HG03175 (cell line): ENCODE measurements at regions not wholly inside any gene's neighbourhood (a gene's known extent, or its start where the extent isn't known, plus 50 kb on each side); places are given as distances from the start of the nearest gene placed in this dataset.
"Not testable (repeated sequence)": the region's sequence is repeated elsewhere in the genome, so short reads cannot be mapped to it uniquely, and the experiment has no call there.

Experiments
- ATAC-seq: cut with Tn5 transposase; IDR thresholded peaks from one replicate; pipeline ENCODE4 v1.9.1; 2021; ENCODE audit warnings: mild to moderate bottlenecking, moderate library complexity; ENCODE audit not compliant: unreplicated experiment

DNA sequence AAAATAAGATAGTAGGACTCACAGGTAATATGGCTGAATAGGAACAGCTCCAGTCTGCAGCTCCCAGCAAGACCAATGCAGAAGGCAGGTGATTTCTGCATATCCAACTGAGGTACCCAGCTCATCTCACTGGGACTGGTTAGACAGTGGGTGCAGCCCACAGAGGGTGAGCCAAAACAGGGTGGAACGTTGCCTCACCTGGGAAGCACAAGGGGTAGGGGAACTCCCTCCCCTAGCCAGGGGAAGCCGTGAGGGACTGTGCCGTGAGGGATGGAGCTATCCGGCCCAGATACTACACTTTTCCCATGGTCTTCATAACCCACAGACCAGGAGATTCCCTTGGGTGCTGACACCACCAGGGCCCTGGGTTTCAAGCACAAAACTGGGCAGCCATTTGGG is 114.8 kb upstream of the GNAI1 start:
- ATAC-seq, result not testable (repeated sequence)

DNA sequence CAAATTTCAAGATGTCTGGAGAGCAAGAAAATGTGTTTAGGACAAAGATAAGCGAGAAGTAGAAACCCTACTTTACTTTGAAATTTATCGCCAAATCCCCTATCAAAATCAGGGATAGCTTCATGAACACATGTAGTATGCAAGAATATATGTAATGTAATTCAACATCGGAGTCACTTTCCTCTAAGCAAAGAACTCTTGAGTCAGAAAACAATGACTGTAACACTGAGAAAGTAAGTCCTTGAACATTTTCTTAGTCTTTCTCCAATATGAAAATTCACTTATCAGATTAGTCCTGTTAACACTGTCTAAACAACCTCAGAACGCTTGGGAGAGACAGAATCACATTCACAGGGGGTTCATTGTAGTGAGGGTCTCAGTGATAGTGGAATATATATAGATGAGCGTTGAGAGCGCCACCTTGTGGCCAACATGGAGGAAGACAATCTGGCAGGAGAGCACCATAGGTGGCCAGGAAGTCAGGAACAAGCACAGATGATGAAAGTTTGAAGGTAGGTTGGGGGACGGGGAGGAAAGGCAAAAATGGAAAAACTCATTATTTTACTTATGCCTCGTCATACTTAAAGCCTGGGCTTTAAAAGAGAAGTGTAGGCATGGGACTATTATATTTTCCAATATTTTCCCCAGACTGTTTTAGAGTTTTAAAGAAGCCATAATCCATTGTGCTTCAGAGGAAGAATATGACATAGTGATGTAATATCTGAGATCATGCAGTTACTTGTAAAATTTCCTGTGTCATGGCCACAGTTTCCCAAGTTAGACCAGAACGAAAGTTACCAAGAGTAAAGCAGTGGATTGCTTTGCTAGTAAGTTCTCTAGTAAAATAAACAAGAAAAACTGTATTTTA is 115.5 kb upstream of the GNAI1 start:
- ATAC-seq, result peak; percentile 94

DNA sequence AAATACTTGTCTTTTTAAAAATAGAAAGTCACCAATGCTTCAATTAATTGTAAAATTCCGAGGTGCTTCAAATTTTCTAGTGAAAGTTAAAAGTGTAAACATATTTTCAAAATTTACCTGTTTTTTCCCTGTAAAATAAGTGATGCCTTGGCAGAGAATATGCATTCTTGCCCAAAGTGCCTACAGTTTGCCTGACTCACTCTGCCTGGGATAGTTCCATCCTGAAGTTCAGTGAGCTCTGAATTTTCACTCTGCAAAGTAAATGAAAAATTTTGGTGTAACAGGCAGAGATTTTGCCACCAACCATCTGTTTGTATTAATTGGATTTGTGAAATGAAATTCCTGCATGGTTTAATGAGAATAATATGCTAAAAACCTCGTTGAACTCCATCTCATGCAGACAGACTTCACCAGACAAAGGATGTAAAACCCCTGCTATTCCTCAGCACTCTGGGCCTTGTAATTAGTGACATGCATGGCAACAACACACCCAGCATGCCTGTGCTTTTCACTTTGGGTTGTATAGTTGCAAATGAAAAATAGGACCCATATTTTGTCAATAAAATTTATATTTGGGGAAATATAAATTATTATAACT is 117.4 kb upstream of the GNAI1 start:
- ATAC-seq, result no peak

DNA sequence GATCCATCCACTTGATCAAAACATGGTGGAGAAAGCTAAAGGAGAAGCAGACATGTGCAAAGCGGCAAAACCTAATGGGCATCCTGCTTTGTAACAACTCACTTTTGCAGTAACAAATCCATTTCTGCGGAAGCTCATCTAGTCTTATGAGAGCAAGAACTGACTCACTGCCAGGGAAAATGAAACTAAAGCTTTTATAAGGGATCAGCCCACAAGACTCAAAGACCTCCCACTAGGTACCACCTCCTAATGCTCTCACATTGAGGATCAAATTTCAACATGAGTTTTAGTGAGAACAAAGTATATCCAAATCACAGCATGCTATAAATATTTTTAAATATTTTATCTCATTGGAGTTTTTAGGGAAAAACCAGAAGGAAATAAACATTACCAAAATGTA is 120.1 kb upstream of the GNAI1 start:
- ATAC-seq, result no peak

- ATAC-seq, result no peak
These were observed 126.6 kb upstream of the GNAI1 start for GRCh38 chr7:80008039-80008438.

DNA sequence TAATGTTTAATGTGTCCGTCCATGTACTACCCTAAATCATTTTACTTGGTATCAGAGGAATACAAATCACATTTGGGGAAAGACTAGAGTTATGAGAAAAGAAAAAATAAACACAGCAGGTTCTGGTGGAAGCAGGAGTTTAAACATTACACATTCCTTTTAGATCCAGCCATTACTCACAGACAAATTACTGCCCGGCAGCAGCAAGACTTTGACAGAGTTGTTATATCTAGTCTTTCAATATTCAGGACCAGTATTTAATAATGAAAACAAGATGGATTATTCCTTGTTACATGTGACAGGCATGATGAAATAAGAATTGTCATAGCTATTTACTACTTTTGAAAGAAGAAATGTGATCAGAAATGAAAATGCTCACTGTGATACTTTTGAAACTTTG is 131.8 kb upstream of the GNAI1 start:
- ATAC-seq, result no peak

- ATAC-seq, result no peak
These were observed 136.3 kb upstream of the GNAI1 start for GRCh38 chr7:79998363-79998762.

DNA sequence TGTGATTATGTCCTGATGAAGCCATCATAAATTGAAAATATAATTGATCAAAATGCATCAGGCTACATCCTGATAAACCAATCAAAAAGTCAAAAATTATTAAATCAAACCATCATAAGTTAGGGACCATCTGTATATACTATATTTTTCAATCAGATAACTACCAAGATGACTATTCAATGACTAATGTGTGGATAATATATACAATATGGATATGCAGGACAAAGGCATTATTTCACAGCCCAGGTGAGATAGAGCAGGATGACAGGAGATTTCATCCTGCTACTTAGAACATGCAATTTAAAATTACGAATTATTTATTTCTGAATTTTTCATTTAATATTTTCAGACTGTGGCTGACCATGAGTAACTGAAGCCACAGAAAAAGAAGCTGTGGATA is 137.3 kb upstream of the GNAI1 start:
- ATAC-seq, result no peak

- ATAC-seq, result not testable (repeated sequence)
These were observed 138.9 kb upstream of the GNAI1 start for GRCh38 chr7:79995741-79996140.

DNA sequence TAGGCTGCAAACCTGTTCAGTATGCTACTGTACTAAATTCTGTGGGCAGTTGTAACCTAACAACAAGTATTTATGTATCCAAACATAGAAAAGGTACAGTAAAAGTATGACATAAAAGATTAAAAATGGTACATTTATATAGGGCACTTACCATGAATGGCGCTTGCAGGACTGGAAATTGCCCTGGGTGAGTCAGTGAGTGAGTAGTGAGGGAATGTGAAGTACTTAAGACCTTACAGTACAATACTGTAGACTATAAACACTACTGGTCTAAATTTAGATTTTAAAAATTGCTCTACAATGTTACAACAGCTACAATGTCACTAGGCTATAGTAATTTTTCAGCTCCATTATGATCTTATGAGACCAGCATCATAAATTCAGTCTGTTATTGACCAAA is 146.0 kb upstream of the GNAI1 start:
- ATAC-seq, result no peak

- ATAC-seq, result no peak
These were observed 150.4 kb upstream of the GNAI1 start for GRCh38 chr7:79984210-79984609.

DNA sequence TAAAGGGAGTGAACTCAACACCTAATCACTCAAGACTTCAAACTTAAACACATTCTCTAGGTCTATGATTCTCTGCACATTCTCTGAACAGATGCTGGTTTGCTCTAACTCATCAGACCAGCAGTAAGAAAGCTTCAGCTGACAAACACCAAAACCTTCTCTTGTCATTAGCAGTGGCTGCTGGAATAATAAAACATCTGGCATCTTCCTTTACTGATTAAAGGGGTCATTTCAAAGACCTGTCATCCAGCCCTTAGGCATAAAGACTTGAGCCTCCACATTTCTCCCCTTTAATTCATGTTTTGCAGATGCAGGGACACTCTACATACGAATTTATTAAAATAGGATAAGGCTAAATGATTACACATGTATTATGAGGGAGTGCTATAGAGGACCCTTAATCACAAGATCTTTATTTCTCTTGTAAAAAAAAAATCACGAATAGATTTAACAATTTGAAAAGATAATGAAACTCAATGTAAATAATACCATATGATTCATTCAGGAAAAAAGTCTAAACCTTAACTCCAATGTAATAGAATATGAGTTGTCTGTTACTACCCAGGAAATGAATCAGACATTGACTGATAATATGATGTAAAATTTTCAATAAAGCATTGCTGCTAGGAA is 152.4 kb upstream of the GNAI1 start:
- no peak for ATAC-seq

GRCh38 chr7:79980376-79980775 is 154.3 kb upstream of the GNAI1 start:
- no peak for ATAC-seq

DNA sequence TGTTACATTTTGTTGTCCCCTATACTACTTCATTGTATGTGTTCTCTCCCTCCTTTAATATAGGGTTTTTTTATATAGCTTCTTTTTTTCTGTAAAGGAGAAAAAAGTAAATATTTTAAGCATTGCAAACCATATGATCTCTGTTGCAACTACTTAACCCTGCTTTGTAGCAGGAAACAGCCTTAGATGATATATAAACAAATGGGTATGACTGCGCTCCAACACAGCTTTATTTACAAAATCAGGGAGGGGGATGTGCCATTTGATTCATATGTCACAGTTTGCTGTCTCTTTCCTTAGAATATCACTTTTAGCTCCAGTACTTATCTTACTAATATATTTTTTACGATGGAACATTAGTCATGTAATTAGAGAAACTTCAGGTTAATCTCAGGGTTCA is 155.2 kb upstream of the GNAI1 start:
- ATAC-seq, result no peak

- ATAC-seq, result no peak
These were observed 157.2 kb upstream of the GNAI1 start for GRCh38 chr7:79977481-79977880.

DNA sequence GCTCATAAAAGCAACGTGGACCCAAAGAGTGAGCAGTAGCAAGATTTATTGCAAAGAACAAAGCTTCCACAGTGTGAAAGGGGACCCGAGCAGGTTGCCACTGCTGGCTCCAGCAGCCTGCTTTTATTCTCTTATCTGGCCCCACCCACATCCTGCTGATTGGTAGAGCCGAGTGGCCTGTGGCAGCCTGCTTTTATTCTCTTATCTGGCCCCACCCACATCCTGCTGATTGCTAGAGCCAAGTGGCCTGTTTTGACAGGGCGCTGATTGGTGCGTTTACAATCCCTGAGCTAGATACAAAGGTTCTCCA is 158.0 kb upstream of the GNAI1 start:
- not testable (repeated sequence) for ATAC-seq

- ATAC-seq, result not testable (repeated sequence)
These were observed 158.5 kb upstream of the GNAI1 start for GRCh38 chr7:79975986-79976710.

- ATAC-seq, result no peak
These were observed 161.2 kb upstream of the GNAI1 start for GRCh38 chr7:79973455-79973854.

DNA sequence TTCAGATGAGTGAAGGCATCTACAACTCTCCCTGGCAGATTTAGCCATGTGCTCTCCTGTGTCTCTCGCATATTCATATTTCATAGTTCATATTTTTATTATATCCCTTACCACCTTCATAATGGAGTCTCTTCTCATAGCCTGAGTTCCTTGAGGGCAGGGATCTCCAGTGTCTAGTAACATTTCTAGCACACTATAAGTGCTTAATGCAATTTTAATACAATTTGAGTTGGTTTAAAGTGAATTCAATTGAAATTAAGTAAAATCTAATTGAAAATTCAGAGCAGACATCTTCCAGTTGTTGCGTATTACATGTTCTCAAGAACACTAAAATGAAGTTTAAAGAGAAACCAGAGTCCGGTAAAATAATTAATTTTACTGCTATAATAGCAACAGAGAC is 163.6 kb upstream of the GNAI1 start:
- ATAC-seq, result no peak

DNA sequence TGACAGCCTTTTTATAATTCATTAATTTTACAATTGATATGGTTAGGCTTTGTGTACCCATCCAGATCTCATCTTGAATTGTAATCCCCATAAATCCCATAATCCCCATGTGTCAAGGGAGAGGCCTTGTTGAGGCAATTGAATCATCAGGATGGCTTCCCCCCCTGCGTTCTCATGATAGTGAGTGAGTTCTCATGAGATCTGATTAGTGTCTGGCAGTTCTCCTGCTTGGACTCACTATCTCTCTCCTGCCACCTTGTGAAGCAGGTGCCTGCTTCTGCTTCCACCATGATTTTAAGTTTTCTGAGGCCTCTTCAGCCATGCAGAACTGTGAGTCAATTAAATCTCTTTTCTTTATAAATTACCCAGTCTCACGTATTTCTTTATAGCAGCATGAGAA is 165.7 kb upstream of the GNAI1 start:
- no peak for ATAC-seq

GRCh38 chr7:79968077-79968648 is 166.5 kb upstream of the GNAI1 start:
- no peak for ATAC-seq
